Activated gamma-delta T cell (primary cell): ENCODE measurements at regions not wholly inside any gene's neighbourhood (a gene's known extent, or its start where the extent isn't known, plus 50 kb on each side); places are given as distances from the start of the nearest gene placed in this dataset.

Experiments
- DNase-seq: peaks from one replicate; lab custom pipeline; 2025; lab: John Stamatoyannopoulos, UW

GRCh38 chr4:127071443-127071842 is 561.3 kb upstream of the INTU start:
- DNase-seq: no peak

DNA sequence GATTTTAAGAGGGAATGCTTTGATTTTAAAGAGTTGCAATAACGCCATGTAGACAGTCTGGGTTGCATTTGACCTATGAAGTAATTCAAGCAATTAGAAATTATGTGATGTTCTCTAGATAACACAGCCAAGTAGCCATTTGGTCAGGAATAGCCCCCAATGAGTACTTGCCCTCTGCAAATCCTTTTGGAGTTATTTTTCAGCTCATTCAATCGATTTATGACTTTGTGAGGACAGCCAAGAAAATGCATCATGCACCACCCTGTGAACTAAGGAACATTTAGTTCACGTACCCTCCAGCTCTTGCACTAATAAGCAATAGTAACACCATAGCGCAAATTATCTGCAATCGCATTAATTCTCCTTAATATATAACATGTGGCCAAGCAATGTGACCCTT is 552.6 kb upstream of the INTU start:
- DNase-seq: no peak

DNA sequence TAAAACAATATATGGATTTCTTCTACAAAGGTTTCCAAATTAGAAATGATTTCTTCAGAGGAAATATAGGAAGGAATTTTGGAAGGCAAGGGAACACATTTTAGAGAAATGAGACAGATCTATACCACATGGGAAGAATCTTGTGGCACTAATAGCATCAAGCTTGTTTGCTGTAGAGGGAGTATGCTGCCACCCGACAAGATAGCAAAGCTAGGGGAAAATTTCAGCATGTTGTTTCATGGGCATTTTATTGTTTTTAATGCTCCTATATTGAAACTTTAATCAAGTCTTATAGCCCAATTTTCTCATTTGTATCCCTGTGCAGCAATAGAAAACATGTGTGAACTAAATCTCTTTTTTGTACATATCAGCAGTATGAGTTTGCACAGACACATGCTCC is 551.7 kb upstream of the INTU start:
- DNase-seq: no peak

DNA sequence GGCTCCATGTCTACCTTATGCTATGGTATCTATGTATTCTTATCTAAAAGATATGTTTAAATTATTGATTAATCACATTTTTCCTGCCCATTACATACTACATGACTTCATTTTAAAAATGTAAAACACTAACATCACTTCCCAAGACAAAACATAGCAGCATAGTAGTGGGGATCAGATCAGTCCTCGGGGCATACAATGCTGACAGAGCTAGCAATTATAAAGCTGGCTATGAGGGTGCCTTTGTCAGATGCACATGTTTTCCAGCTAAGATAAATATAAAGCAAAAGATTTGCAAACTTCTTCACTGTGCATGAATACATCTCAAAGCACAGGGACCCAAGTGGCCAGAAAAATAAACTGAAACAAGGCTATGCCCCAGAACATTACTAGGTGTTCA is 549.8 kb upstream of the INTU start:
- DNase-seq: no peak

DNA sequence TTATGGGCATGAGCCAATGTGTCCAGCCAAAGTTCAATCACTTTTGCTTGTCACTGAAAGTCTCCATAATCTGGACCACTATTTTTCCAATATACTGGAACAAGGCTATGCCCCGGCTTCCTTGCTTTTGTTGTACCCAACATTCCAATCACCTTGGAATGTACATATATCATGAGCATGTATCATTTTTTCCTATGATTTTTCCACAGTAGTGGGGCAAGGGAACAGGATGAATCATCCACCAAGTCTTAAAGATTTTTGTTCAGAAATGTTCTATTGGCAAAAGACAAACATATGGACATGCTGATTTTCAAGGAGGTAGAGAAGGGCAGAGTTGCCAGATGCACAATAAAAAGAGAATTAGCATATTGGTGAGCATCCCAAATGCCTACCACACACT is 548.1 kb upstream of the INTU start:
- DNase-seq: no peak

- DNase-seq: no peak
Observed at GRCh38 chr4:127097061-127097460, 535.7 kb upstream of the INTU start.

DNA sequence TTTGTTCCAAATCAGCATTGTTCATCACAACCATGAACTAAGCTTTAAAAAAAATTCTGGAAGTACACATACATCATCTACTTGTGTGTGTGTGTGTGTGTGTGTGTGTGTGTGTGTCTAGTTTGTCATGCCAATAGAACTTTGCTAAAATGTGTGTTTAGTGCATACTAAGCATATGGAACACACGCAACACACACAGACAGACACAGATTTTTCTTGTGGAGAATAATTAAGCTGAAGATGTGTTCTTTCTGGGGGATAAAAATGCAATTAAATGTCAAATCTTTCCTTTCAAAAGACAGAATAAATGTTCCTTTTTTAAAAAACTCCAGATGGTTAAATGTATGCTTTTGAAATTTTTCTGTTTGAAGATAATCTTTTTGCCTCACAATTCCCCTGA is 530.4 kb upstream of the INTU start:
- no peak for DNase-seq

DNA sequence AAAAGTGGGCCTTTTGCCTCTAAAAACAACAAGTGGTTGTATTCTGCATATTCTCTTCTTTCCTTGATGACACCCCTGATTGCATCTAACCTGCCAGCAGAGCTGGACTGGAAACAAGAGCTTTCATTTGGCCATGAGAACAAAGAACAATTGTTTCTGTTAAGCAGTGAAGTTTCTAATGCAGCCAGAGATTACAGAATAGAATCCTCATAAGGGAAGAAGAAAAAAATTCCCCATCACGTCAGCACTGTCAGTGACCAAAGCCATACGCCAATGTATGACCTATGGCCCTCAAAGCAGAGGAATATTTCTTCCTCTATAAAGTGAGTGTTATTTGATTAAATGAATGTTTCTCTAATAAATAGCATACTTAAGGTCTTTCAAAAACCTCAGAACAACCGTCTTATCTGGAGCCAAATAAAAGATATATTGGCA is 529.1 kb upstream of the INTU start:
- no peak for DNase-seq

GRCh38 chr4:127113844-127114362 is 518.9 kb upstream of the INTU start:
- no peak for DNase-seq

DNA sequence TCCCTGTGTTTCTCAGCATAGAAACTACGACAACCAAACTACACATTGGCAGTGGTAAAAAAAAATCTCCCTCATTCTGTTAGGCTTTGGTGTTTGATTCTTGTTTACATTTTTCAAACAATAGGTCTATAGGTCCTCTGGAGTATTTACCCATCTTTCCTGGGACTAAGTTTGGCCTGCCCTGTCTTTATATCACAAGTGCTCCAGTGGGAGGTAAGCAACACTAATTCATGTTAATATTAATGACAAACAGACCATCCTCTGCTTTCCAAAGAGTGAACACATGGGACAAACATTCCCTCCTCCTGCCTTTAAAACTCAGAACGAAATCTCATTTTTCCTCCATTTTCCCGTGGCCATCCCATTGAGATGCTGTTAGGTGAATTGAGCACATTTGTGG is 514.1 kb upstream of the INTU start:
- DNase-seq: no peak

DNA sequence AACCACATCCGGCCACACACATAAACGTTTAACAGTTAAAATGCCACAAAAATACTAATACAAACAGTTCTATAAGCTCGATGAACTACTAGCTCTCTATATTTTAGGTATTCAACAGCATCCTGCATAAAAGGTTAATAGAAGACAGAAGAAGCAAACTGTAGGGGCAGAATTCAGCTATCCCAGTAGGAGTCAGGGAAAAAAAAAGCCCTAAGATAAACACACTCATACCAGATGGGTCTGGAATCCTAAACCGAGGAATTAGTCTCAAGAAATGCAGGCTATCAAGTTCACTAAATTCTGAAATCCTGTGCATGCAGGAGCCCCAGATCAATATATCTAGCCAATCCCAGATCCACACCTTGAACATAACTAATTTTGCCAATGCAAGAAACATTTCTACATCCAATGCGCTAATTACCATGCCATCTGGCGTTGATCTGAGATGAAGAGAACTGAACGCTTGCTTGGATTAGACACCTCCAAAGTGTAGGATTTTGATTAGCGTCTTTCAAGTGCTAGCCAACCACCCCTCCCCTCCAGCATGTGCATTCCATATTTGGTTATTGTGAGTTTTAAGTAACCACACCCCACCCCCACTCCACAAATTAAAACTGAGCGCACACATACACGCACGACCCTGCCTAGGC is 512.2 kb upstream of the INTU start:
- DNase-seq: no peak

DNA sequence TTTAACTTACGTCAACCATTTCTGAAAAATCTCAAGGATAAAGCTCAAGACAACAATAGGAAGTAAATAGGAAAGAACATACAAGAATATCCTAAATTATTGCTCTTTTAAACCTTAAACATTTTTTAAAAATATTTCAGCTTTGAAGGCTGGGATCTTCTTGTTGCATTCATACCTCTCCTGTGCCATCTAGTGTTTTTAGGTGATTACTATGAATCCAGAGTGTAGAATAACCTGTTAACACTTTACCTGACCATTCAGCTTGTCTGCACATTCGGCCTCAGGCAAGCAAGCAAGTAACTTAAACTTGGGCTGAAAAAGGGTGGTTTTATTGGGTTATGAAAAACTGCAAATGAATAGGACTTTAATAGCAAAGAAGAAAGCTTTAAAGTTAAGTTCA is 507.8 kb upstream of the INTU start:
- DNase-seq: no peak

DNA sequence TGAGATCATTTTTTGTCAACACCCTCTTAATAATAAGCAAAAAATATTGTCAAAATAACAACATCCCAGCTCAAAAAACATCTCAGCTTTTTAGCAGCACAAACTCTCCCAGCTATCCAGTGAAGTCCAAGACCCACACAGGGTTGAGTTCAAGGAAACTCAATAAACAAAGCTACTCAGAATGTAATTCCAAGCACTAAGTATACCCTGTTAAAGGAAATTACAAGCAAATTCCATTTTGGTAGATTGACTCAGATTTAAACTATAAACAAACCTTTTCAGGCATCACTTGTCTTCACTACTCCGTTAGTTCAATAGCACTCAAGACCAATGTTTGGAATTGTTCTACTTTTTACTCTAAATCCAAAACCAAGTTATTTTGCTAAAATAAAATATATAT is 506.0 kb upstream of the INTU start:
- DNase-seq: no peak

DNA sequence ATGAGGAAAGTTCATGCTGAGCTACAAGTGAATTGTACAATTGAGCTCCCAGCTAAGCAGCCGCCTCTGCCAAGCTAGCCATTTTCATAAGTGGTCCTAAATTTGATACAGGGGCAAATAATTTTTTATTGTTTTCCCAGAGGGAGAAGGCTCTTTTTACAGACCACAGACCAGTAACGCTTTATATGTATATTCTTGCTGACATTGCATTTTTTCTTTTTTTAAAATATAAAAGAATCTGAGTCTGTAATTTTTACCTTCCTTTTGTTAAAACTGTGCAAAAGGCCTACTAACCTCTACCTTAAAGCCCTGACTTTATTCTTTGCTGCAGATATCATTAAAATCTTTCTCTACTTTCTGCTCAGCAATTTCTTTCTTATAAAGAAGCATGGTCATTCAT is 501.2 kb upstream of the INTU start:
- DNase-seq: no peak

GRCh38 chr4:127134490-127134889 is 498.3 kb upstream of the INTU start:
- no peak for DNase-seq

DNA sequence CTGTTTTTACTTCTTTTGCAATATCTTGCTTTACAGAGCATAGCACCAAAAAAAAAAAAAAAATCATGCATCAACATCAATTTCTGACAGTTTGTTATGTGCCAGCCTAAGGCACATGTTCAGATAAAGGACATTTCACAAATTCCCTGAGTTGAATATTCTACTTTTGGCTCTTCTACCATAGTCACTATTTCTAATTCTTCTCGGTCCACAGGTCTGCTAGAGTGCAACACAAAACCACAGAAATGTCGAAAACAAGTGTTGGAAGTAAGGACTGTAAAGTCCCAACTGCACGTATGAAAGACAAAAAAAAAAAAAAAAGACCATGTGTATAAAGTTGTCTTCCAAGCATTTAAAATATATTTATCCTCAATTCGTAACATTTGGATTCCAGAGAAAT is 494.2 kb upstream of the INTU start:
- DNase-seq: no peak

- no peak for DNase-seq
Observed at GRCh38 chr4:127139788-127140286, 492.9 kb upstream of the INTU start.

- no peak for DNase-seq
Observed at GRCh38 chr4:127140306-127140705, 492.5 kb upstream of the INTU start.

GRCh38 chr4:127141856-127142255 is 490.9 kb upstream of the INTU start:
- no peak for DNase-seq

DNA sequence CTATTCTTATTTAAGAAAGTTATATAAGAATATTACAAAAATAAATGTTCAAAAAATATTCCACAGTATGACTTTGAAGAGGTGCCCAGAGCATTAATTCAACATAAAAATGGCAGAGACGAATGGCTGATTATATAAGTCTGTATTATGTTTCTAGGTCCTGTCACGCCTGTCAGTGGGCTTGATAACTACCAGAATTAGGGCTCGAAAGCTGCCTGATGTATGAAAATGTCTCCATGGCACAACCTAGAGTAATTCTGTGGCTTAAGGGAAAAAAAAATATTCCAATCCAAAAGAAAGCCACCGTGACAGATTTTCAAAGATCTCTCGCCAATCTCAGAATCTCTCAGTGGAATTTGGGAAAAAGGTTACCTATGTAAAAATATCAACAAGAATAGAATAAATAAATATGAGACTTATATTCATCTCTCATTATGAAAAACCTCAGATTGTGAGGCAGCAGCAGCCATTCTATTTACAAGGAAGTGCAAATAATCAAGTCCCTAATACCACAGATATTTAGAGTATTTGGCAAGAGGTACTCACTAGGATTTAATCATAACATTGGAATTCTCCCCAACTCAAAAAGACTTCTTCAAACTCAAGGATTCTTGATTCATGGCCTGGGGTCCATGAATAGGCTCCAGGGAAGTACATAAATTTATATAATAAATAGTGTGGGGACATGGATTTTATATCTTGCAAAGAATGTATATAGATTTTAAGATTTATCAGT is 489.1 kb upstream of the INTU start:
- DNase-seq: no peak

DNA sequence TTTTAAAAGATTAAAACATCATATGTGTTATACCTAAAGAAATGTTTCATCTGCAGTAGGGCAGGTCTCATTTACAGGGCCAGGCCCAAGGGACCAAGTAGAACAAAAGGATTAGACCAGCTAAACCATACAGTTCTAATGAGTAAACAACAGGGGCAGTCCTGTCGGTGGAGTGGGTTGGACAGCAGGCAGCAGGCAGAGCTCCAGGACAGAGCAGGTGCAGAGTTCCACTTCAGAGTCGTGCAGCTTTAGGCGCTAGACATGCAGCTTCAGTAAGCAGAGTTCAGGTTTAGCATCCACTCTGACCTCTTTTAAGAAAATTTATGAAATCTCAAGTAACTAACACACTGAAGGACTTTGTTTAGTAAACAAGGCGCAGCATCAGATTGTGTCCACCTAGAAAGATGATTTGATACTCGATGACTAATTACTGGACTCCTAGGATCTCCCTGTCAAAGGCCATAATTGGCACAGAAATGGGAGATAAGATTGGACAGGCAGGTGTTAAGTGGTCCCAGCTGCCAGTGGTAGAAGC is 487.7 kb upstream of the INTU start:
- no peak for DNase-seq

DNA sequence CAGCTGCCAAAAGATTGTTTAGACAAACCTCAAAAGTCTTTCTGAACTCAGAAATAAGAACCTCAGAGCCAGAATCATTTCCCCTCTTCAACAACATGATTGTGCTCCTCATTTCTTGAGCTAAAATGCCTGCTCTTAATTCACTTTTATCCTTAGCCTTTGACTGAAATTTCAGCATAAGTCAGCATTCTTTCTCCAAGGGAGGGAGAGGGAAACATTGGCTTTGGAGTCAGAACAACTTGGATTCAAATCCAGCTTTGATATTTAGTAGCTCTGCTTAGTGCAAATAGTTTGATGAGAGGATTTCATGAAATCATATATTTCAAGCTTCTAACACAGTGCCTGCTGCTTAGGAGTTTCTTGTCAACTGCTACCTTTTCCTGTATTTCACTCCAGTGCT is 484.6 kb upstream of the INTU start:
- DNase-seq: no peak

- DNase-seq: no peak
Observed at GRCh38 chr4:127149086-127149485, 483.7 kb upstream of the INTU start.
